ENCODE measurements at regions not wholly inside any gene's neighbourhood (a gene's known extent, or its start where the extent isn't known, plus 50 kb on each side); places are given as distances from the start of the nearest gene placed in this dataset.

GRCh38 chr16:52293204-52293603 is 253.7 kb downstream of the TOX3 start:
- TF ChIP-seq CTCF (IDR thresholded peaks at IDR 0.05; ENCODE audit: control extremely low read depth, extremely low read depth) = no peak
- H3K9me3 ChIP-seq (ENCODE audit: control insufficient read depth in 4 of 4, insufficient read depth in 3 of 4, low read length in 3 of 4) = no peaks in the 10 kb centered on the region
- ATAC-seq (ENCODE audit: insufficient read depth, low FRiP score) (no peak), DNase-seq (no peak)
- H3K27ac ChIP-seq (ENCODE audit: low read depth in 1 of 2, low read length in 1 of 2) = no peak overlapping the region
- no peaks in the 10 kb centered on the region for H3K27me3 ChIP-seq (ENCODE audit: control insufficient read depth in 3 of 3, insufficient read depth in 3 of 3, low read length in 2 of 3)
- H3K4me1 ChIP-seq (ENCODE audit: control insufficient read depth in 5 of 5, insufficient read depth in 5 of 5, low read length in 5 of 5) = no peaks in the 10 kb centered on the region
- H3K4me3 ChIP-seq = no peak overlapping the region
- H3K9ac ChIP-seq (ENCODE audit: insufficient read depth in 1 of 2, low read length in 2 of 2) = no peak overlapping the region
- 52 to 71% methylated on average over 2 of the region's 2 CpGs for WGBS, 2 donors
- no peaks in the 10 kb centered on the region for H3K36me3 ChIP-seq (ENCODE audit: control insufficient read depth in 4 of 4, insufficient read depth in 4 of 4, low read length in 4 of 4)

- DNase-seq (no peak), ATAC-seq (ENCODE audit: insufficient read depth, low FRiP score) (no peak)
- Histone ChIP-seq H3K27ac (ENCODE audit: low read depth in 1 of 2, low read length in 1 of 2) (no peak overlapping the region), H3K36me3 (ENCODE audit: control insufficient read depth in 4 of 4, insufficient read depth in 4 of 4, low read length in 4 of 4) (no peaks in the 10 kb centered on the region), H3K4me3 (no peak overlapping the region), H3K9me3 (ENCODE audit: control insufficient read depth in 4 of 4, insufficient read depth in 3 of 4, low read length in 3 of 4) (no peaks in the 10 kb centered on the region), H3K9ac (ENCODE audit: insufficient read depth in 1 of 2, low read length in 2 of 2) (no peak overlapping the region), H3K27me3 (ENCODE audit: control insufficient read depth in 3 of 3, insufficient read depth in 3 of 3, low read length in 2 of 3) (no peaks in the 10 kb centered on the region), H3K4me1 (ENCODE audit: control insufficient read depth in 5 of 5, insufficient read depth in 5 of 5, low read length in 5 of 5) (no peaks in the 10 kb centered on the region)
- no peak for TF ChIP-seq CTCF (IDR thresholded peaks at IDR 0.05; ENCODE audit: control extremely low read depth, extremely low read depth)
- WGBS, 2 donors = 73 to 74% methylated on average over 4 of the region's 4 CpGs
These were observed 263.2 kb downstream of the TOX3 start for GRCh38 chr16:52283584-52284375.

GRCh38 chr16:52283018-52283417 is 263.9 kb downstream of the TOX3 start:
- Histone ChIP-seq H3K9me3 (ENCODE audit: control insufficient read depth in 4 of 4, insufficient read depth in 3 of 4, low read length in 3 of 4) (no peaks in the 10 kb centered on the region), H3K9ac (ENCODE audit: insufficient read depth in 1 of 2, low read length in 2 of 2) (no peak overlapping the region), H3K4me3 (no peak overlapping the region), H3K4me1 (ENCODE audit: control insufficient read depth in 5 of 5, insufficient read depth in 5 of 5, low read length in 5 of 5) (no peaks in the 10 kb centered on the region), H3K36me3 (ENCODE audit: control insufficient read depth in 4 of 4, insufficient read depth in 4 of 4, low read length in 4 of 4) (no peaks in the 10 kb centered on the region), H3K27ac (ENCODE audit: low read depth in 1 of 2, low read length in 1 of 2) (no peak overlapping the region), H3K27me3 (ENCODE audit: control insufficient read depth in 3 of 3, insufficient read depth in 3 of 3, low read length in 2 of 3) (no peaks in the 10 kb centered on the region)
- ATAC-seq (ENCODE audit: insufficient read depth, low FRiP score) (no peak), DNase-seq (no peak)
- WGBS, 2 donors = 74 to 82% methylated on average over 2 of the region's 2 CpGs
- TF ChIP-seq CTCF (IDR thresholded peaks at IDR 0.05; ENCODE audit: control extremely low read depth, extremely low read depth) = no peak

- DNase-seq (no peak), ATAC-seq (ENCODE audit: insufficient read depth, low FRiP score) (no peak)
- Histone ChIP-seq H3K36me3 (ENCODE audit: control insufficient read depth in 4 of 4, insufficient read depth in 4 of 4, low read length in 4 of 4) (no peaks in the 10 kb centered on the region), H3K4me3 (no peak overlapping the region), H3K27me3 (ENCODE audit: control insufficient read depth in 3 of 3, insufficient read depth in 3 of 3, low read length in 2 of 3) (no peaks in the 10 kb centered on the region), H3K4me1 (ENCODE audit: control insufficient read depth in 5 of 5, insufficient read depth in 5 of 5, low read length in 5 of 5) (no peaks in the 10 kb centered on the region), H3K9me3 (ENCODE audit: control insufficient read depth in 4 of 4, insufficient read depth in 3 of 4, low read length in 3 of 4) (no peaks in the 10 kb centered on the region), H3K27ac (ENCODE audit: low read depth in 1 of 2, low read length in 1 of 2) (no peak overlapping the region), H3K9ac (ENCODE audit: insufficient read depth in 1 of 2, low read length in 2 of 2) (no peak overlapping the region)
- 86 to 90% methylated on average over 1 of the region's 1 CpG for WGBS, 2 donors
- no peak for TF ChIP-seq CTCF (IDR thresholded peaks at IDR 0.05; ENCODE audit: control extremely low read depth, extremely low read depth)
These were observed 266.9 kb downstream of the TOX3 start for GRCh38 chr16:52280086-52280485.

All from lung (tissue), 11 donors.